GM19240 (cell line): ENCODE measurements at regions not wholly inside any gene's neighbourhood (a gene's known extent, or its start where the extent isn't known, plus 50 kb on each side); places are given as distances from the start of the nearest gene placed in this dataset.
"Not testable (repeated sequence)": the region's sequence is repeated elsewhere in the genome, so short reads cannot be mapped to it uniquely, and the experiment has no call there.

Source experiments
- DNase-seq: peaks from one replicate; pipeline ENCODE4 v3.0.0; 2011; ENCODE audit warnings: low spot score; ENCODE audit not compliant: insufficient read length

DNA sequence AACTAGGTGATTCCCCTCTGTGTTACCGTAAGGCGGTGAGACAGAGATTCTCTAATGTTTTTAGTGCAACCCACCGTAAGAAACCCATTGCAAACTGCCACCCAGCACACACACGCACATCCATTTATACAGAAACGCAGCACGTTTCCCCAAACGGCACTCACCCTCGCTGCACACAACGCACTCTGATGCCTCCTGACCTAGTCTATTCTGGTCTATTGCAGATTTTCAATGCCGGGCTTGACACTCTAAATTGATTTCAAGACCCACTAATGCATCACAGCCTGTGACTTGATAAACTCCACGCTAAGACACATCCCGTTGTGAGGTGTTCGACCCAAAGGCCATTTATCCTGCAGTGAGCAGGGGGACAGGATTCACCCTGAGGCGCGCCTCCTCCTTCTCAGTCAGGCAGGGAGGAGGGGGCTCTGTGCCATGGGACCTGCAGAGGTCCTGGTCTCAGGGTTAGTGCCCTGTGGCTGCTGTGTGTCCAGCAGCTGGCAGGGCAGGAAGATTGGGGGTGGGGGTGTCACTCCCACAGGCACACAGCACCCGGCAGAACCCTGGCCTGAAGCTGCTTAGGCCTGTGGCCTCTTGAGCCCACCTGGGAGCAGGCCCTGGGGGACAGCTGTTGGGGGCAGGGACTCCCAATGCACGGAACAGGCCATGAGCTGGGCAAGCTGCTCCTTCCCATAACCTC, 335.6 kb downstream of the PREX1 start:
- DNase-seq: no peak

DNA sequence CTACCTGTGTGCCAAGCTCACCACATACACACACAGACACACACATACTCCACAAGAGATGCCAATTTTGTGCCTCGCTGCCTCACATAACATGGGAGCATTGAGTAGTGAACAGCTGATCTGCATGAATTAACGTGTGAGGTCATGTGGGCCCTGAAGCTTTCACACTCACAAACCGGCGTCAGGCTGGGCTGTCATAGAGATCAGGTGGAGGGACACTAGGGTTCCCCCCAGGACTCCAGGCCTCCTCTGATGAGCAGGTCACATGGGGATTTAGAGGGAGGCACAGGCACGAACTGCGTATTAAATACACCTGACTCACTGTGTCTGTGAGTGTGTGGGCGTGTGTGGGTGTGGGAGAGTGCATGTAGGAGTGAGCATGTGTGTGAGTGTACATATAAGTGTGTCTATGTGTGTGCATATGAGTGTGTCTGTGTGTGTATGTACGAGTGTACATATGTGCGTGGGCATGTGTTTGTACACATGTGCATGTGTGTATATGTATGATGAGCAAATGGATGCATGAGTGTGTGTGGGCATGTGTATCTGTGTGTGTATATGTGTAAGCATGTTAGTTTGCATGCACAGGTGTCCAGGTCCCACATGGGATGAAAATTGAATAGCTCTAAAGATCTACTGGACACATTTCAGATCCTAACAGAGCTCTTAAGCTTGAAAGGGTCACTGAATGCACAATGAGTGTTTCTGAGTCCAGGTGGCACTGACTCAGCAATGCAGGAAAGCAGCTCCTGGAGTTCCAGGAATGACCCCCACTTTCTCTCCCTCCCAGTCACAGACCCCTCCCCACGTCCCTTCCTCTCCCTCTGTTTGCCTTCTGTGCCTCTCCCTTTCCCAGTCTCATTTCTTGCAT, 336.6 kb downstream of the PREX1 start:
- DNase-seq: no peak

DNA sequence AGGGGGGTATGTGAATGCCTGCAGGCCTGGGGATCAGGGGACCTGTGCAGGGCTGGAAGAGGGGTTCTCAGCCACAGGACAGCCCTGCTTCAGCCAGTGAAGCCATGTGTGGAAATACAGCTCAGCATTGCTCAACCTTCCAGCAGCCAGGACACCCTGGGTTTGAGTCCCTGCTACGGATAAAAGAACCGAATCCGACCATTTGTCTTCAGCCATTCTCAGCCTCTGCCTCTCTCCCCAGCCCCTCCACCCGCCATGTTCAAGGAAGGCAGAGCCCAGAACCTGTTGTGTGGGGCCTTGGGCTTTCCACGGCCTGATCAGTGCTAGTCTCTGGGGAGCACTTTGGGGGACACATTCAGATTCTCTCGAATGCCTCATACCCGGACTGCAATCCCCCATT, 337.5 kb downstream of the PREX1 start:
- not testable (repeated sequence) for DNase-seq

DNA sequence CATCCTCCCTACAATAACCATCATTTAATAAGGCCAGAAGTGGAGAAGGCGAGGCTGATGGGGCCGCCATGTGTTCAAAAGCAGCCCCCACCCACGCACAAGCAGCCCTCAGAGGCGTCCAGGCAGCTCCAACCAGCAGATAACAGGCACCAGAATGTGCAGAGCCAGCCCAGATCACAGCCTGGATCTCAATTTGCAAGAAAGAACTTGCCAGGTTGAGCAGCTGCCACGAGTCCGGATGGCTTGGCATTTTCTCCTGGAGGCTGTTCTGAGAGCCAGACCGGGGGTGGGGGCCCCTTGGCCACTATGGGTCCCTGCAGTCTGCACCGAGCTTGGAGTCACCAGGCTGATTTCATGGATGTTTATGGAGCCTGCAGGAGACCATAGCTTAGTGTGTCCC, 338.1 kb downstream of the PREX1 start:
- no peak for DNase-seq

DNA sequence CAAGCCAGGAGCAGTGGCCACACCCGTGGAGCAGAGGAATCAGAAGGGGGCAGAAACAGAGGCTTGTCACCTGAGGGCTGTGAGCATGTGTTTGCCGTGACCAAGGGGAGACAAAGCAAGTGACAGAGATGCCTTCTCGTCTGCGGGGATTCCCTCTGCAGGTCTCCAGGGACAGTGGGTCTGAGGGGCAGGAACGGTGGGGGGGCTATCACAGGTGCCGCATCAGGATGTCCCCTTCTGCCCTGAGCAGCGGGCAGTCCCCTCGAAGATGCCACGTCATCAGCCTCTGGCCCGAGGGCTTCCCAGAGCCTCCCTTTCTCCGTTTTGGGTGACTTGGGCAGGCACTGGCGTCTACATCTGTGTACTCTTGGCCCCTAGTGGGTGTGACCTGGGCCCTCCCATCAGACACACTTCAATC, 338.7 kb downstream of the PREX1 start:
- no peak for DNase-seq

DNA sequence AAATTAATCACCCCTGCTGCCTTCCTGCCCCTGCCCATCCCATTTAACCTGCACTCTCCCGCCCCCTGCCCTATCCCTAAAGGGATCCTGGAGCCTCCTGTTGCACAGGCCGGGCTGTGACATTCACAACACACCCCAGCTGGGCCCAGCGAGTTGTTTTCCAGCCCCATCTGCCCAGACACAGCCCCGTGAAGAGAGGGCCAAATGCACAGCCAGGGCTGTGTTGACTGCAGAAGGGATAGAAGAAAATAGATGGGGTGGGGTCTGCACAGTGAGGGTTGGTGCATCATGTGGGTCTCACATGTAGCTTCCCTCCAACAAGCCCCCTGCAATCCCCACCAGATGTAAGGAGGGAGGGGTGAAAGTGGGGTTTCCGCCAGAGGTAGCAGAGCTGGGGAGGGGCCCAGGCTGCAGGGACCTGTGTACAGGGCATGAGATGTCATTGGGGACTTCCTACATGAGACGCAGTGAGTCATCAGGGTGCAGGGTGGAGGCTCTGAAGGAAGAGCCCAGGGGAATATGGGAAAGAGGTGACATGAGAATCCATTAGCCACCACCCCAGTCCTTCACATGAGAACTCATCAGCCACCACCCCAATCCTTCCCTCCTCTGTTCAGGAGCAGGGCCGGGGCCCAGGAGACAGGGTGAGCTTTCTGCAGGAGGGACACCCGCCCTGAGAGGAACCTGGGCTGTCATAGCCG, 339.3 kb downstream of the PREX1 start:
- DNase-seq: not testable (repeated sequence)

DNA sequence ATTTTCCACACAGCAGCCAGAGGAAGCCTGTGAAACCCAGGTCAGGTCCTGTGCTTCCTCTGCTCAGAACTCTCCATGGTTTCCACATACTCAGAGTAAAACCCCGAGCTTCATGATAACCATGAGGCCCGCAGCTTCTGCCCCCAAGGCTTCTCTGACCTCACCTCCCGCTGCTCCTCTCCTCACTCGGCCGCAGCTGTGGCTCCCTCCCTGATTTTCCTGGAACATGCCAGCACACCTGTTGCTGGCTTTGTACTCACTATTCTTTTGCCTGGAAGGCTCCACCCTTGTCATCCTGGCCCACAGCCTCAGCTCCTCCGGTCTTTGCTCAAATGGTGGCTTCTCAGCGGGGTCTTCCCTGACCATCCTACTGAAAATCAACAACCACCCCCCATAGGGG, 341.7 kb downstream of the PREX1 start:
- no peak for DNase-seq

DNA sequence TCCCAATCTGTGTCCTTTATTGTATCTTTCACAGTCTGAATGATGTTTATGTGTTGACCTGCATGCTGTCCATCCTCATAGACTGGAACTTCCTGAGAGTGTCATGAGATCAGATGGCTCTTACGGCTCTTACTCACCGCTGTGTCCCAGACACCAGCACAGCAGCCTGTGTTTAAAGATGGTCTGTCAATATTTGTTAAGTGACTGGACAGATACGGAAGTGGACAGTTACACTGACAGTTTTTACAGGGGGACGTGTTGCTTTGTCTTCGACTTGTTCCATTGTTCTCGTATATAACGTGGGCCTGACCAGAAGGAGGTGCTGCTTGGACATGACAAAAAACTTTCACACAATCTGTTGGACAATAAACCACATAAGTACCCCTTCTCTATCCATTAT, 342.6 kb downstream of the PREX1 start:
- not testable (repeated sequence) for DNase-seq

DNA sequence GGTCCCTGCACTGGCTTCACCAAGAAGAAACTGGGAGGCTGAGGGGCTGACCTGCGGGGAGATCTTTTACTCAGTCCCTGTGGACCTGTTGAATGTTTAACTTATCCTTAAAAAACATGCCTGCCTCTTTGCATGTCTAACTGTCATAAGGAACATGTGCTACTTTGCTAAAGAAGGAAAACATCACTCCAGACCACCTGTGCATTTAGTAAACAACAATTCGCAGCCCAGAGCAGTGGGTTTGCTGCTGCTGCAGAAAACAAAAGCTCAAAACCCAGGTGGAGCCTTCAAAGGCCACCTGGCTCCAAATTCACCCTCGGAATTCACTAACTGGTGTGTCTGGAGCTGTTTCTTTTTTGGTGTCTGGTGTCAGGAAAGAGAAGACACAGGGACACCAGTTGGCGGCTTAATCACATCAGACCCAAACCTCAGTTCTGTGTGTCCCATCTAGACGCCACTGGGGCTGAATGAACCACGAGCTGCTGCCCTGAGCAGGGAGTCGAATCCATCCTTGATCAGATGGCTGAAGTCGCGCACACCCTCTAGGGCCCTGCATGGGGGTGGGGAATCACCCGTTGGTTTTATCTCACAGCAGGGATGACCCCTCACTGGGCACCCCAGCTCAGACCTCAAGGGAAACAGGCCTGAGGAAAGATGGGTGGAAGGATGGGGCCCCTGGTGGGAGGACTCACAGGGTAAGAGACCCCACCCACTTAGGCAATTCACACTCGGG, 344.3 kb downstream of the PREX1 start:
- no peak for DNase-seq

DNA sequence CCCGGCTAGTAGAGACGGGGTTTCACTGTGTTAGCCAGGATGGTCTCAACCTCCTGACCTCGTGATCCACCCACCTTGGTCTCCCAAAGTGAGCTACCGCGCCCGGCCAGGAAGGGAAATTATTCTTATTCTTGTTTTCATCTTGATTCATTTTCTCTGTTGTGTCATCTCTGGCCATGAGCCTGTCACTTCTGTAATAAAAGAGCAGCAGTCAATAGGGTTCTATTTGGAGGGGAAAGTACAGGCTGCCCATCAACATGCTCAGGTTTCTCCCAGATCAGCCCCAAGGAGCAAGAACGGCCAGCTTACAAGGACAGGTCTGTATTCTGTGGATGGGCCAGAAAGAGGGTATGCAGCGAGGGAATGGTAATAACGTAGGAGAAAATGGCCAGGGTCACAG, 345.0 kb downstream of the PREX1 start:
- DNase-seq: no peak

DNA sequence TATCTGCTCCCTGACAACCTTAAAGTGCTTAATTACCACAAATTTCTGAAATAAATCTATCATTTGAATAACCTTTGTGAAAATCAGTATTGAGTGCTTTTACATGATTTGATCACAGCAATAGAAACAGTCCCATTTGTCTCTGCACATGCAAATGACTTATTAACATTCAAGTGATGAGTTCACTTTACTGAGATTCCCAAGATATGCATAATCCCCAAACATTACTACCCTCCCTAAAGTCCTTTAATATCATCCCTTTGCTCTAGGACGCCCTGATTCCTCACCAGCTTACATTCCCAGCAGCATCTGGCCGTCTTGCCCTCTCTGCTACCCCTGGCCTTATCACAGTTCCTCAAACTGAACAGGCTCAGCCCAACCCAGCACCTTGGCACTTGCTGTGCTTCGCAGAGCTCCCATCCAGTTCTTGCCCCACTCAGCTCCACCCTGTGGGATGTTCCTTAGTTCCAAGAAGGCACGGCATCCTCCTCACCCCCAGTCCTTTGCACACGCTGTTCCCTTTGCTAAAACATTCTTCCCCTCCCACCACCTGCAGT, 347.5 kb downstream of the PREX1 start:
- no peak for DNase-seq

DNA sequence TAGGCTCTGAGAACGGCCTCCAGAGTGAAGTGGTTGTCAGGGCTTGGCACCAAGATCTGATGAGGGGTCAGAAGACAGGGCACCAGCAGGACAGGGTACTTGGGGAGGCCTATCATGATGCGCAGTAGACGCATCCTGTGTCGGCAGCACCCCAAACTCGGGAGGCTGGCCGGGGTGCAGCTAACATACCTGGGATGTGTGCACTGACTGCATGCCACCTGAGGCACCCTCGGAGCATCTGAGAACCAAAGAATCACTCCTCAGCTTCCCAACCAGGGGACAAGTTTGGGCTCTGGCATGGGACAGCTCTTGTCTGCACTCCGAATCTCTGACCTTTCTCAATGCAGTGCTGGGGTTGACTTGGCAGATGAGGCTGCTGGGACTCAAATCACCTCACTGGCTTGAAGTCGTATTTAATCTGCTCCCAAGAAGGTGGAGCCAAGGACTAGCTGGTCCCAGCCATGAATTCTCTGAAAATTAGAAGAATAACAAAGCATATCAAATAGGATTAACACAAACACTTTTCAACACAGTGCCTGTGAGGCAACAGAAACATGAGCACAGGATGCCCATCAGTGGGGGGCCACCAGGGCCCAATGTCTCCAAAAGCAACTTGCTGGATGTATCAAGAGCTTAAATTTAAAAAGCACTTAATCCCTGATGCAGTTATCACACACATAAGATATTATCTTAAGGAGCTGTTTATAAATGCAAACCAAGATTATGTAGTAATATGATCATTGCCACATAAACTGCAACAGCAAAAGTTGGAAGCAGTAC, 348.8 kb downstream of the PREX1 start:
- DNase-seq: no peak

DNA sequence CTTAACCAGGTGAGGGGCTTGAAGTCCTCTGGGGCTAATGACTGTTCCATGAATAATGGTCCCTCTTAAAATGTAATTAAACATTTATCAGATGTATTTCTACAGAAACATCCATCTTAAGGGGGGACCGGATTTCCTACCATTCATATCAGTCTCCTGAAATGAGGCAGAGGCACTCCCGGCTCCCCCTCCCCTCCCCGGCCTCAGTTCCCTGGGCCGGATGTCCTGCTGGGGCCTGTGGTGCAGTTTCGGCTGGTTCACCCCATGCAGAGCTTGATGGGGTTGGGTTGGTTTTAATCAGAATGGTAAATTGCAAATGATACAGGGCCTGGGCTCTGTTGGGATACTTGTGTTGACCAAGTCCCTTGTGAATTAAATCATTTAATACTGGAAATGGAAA, 349.4 kb downstream of the PREX1 start:
- DNase-seq: no peak

DNA sequence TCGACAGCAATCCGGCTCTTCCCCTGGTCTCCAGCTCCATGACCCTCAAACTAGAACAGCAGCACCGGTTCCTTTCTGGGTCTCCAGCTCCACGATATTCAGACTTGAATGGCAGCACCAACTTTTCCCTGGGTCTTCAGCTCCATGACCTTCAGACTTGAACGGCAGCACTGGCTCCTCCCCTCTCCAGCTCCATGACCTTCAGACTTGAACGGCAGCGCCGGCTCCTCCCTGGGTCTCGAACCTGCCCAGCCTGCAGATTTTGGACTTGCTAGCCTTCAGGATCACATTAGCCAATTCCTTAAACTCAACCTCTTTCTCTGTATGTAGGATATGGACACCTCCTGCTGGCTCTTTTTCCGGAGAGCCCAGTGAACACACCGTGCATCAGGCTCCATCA, 350.9 kb downstream of the PREX1 start:
- DNase-seq: no peak

DNA sequence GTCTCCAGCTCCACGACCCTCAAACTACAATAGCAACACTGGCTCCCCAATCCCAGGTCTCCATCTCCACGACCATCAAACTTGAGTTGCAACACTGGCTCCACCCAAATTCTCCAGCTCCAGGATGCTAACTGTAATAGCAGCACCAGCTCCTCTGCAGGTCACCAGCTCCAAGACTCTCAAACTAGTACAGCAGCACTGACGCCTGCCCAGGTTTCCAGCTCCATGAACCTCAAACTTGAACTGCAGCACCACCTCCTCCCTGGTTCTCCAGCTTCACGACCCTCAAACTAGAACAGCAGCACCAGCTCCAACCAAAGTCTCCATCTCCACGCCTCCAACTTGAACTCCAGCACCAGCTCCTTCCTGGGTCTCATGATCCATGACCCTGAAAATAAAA, 353.8 kb downstream of the PREX1 start:
- DNase-seq: no peak

DNA sequence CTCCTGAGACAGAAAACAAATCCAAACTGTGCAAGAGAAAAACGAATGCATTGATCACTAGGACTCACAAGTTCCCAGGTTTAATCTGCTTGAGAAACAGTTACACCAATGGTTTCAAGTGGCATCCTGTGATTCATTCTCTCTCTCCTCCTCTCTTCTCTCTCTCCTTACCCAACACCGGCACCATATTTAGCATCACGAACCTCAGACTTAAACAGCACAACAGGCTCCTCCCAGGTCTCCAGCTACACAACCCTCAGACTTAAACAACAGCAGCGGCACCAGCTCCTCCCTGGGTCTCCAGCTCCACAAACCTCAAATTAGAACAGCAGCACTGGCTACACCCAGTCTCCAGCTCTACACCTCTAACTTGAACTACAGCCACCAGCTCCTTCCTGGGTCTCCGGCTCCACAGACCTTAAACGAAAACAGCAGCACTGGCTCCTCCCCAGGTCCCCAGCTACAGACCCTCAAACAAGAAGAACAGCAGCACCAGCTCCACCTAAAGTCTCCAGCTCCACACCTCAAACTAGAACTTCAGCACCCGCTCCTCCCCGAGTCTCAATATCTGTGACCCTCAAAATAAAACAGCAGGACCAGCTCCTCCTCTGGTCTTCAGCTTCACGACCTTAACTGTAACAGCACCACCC, 355.9 kb downstream of the PREX1 start:
- no peak for DNase-seq

DNA sequence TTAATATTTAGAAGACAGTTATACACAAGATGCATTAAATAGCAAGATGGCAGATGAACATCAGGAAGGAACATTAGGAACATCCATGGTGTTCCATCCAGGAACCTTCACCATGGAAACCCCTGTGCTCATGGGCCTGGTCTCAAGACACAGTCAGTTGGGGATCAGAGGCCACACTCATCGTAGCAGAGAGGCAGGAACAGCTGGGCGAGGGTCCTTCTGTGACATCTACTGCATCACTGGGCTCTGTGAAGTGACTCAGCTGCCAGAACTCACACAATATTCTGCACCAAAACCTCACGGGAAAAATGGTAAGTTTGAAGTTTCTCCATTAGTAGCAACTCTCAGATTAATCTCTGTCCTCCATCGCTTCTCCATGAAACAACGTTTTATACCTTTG, 356.6 kb downstream of the PREX1 start:
- no peak for DNase-seq

DNA sequence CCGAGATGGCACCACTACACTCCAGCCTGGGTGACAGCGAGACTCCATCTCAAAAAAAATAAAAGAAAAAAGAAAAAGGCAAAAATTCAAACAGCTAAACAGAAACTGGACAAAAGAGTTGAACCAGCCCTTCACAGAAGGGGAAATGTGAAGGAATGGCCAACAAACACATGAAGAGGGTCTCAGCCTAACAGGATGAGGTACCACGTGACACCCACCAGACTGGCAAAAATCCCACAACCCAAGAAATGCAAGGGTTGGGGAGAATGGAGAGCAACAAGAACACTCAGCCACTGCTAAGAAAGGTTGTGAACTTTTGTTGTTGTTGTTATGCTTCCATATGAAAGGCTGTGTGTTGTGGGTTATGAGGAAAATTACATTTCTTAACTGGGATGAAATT, 357.7 kb downstream of the PREX1 start:
- no peak for DNase-seq

DNA sequence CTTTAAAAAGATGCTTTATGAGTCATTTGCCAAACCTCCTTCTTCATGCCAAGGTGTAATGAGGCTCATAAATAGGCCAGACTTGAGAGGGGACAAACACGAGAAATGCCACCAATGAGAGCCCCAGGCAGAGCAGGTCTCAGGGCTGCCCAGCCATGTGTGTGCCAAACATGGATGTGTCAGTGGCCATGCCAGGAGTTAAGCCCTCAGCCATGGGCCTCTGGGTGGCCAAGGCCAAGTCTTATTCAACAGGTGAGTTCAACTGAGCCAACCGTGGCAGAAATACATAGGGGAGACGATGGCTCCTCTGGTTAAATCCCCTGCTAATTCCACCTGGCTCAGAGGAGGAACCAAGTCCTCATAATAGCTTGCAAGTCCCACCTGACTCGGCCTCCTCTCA, 358.8 kb downstream of the PREX1 start:
- DNase-seq: no peak

DNA sequence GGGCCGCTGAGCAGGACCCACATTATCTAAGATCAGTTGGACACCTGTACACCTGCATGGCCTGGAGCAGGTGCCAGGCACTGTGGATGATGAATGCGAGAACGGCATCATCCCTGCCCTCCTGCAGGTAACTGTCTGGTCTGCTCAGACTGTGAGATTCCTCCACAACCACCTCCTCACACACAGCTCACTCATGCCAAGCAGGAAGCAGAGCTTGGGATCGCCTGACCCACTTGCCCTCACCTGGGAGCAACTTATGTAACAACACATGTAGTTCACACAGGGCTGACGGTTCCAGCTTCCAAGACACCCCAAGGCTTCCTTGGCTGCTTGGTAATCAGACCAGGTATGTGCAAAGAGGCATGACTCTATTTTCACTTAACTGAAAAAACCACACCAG, 359.2 kb downstream of the PREX1 start:
- DNase-seq: no peak
